NT2/D1 (cell line): ENCODE measurements at regions not wholly inside any gene's neighbourhood (a gene's known extent, or its start where the extent isn't known, plus 50 kb on each side); places are given as distances from the start of the nearest gene placed in this dataset.

Experiments
- SUZ12 ChIP-seq: IDR thresholded peaks from 2 replicates; pipeline ENCODE4 v1.6.1; 2011; ENCODE audit not compliant: insufficient read length, insufficient read depth; ENCODE audit errors: extremely low read depth
- ZNF274 ChIP-seq: IDR thresholded peaks from 2 replicates; pipeline ENCODE4 v1.6.1; 2011; ENCODE audit warnings: mild to moderate bottlenecking, low read depth, low read length

GRCh38 chrX:17226736-17227135 lies 148.3 kb upstream of the NHS start:
- TF ChIP-seq ZNF274 (no peak), SUZ12 (no peak)
